ENCODE measurements at regions not wholly inside any gene's neighbourhood (a gene's known extent, or its start where the extent isn't known, plus 50 kb on each side); places are given as distances from the start of the nearest gene placed in this dataset.

DNA sequence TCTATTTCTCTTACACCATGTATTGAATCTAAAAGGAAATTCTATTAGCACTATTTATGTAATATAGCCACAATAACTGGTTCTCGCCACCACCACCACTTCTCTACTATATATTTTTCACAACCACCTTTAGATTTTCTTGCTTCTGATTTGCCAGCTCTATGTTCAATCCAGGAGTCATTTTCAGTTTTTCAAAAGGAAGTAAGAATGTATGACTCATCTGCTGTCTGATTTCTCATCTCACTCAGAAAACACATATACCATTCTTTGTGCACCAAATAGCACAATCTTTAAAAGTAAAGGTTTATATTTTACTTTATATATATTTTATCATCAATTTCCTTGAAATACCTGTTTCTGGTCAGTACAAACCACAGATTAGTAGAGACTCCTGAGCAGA, 1127.5 kb downstream of the TAF11L14 start:
- TF ChIP-seq, protein P1, sequence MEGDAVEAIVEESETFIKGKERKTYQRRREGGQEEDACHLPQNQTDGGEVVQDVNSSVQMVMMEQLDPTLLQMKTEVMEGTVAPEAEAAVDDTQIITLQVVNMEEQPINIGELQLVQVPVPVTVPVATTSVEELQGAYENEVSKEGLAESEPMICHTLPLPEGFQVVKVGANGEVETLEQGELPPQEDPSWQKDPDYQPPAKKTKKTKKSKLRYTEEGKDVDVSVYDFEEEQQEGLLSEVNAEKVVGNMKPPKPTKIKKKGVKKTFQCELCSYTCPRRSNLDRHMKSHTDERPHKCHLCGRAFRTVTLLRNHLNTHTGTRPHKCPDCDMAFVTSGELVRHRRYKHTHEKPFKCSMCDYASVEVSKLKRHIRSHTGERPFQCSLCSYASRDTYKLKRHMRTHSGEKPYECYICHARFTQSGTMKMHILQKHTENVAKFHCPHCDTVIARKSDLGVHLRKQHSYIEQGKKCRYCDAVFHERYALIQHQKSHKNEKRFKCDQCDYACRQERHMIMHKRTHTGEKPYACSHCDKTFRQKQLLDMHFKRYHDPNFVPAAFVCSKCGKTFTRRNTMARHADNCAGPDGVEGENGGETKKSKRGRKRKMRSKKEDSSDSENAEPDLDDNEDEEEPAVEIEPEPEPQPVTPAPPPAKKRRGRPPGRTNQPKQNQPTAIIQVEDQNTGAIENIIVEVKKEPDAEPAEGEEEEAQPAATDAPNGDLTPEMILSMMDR (IDR thresholded peaks at IDR 0.05; ENCODE audit: control extremely low read depth in 1 of 3, insufficient read depth in 1 of 3, low read depth in 1 of 3, low read length in 3 of 3) = no peak
- TF ChIP-seq CHD2 (IDR thresholded peaks at IDR 0.05; ENCODE audit: low read length) (no peak), TBP (IDR thresholded peaks at IDR 0.05; ENCODE audit: low read depth, low read length) (no peak), EP300 (IDR thresholded peaks at IDR 0.05; ENCODE audit: borderline replicate concordance in 1 of 2, low read depth in 2 of 2, low read length in 2 of 2) (no peak), POLR2A (IDR thresholded peaks at IDR 0.05; ENCODE audit: control extremely low read depth in 1 of 2, low read depth in 2 of 2, low read length in 2 of 2) (no peak), RAD21 (IDR thresholded peaks at IDR 0.05 in 1 of 2, conservative IDR thresholded peaks at IDR 0.05 in 1 of 2; ENCODE audit: low read depth in 2 of 2, low read length in 2 of 2) (no peak), BRCA1 (IDR thresholded peaks at IDR 0.05; ENCODE audit: low read depth, low read length) (no peak), EZH2 (IDR thresholded peaks at IDR 0.05; ENCODE audit: low read depth, low read length, severe bottlenecking) (no peak), POU5F1 (IDR thresholded peaks at IDR 0.05; ENCODE audit: low read depth, low read length) (no peak), ASH2L (IDR thresholded peaks at IDR 0.05; ENCODE audit: low read length) (no peak), GTF2F1 (IDR thresholded peaks at IDR 0.05; ENCODE audit: borderline replicate concordance, low read depth, low read length) (no peak), CEBPB (IDR thresholded peaks at IDR 0.05; ENCODE audit: low read depth, low read length) (no peak)
- TF ChIP-seq, protein P2, sequence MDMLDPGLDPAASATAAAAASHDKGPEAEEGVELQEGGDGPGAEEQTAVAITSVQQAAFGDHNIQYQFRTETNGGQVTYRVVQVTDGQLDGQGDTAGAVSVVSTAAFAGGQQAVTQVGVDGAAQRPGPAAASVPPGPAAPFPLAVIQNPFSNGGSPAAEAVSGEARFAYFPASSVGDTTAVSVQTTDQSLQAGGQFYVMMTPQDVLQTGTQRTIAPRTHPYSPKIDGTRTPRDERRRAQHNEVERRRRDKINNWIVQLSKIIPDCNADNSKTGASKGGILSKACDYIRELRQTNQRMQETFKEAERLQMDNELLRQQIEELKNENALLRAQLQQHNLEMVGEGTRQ (IDR thresholded peaks at IDR 0.05; ENCODE audit: low read length) = no peak

Data from H1 (cell line).